ENCODE measurements at regions not wholly inside any gene's neighbourhood (a gene's known extent, or its start where the extent isn't known, plus 50 kb on each side); places are given as distances from the start of the nearest gene placed in this dataset.
"Not testable (repeated sequence)": the region's sequence is repeated elsewhere in the genome, so short reads cannot be mapped to it uniquely, and the experiment has no call there.

DNA sequence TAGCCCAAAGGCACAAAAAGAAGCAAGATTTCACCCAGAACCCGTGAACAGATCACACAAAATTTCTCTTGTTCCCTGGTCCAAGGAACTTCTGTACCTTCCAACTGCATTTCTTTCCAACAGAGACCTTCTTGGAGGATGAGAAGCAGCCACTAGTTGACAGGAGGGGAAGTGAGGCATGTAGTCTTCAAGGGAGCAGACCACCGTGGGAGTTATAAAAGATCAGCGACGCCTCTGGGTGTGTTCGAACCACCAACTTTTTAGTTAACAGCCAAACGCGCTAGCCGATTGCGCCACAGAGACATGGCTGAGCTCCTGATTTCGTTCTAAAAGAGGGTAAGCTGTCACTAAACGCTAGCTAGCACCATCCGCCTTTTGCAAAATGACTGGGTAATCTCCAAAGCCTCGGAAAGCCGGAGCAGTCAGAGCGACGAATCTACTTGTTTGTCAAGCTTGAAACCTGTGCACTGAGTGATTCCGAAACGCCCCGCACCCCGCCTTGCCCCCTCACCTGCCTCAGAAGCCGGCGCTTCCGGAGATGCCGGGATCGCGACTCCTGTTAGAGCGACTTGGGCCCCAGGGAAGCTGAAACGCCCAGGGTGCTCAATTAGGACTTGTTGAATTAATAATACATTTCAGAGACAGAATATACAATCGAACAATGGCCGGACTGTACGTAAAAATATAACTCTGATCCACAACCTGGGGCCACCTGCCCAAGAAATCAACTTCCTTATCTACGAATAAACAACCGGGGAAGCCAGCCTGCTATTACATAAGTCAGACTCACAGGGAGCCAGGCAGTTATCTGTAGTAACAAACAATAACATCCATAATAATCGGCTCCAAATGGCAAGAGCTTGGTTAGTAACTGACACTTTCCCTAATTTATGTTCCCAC lies 140.1 kb downstream of the FAM72C start:
- H3K27me3 ChIP-seq (ENCODE audit: control insufficient read depth in 2 of 2, insufficient read depth in 1 of 2, low read length in 1 of 2); DNase-seq (ENCODE audit: low read depth in 6 of 9, low spot score in 9 of 9); H3K4me1 ChIP-seq (ENCODE audit: control insufficient read depth in 2 of 2, insufficient read depth in 2 of 2, low read length in 2 of 2); H3K27ac ChIP-seq (ENCODE audit: low read depth in 1 of 2, low read length in 1 of 2); H3K36me3 ChIP-seq (ENCODE audit: control insufficient read depth in 2 of 2, insufficient read depth in 2 of 2, low read length in 1 of 2); H3K4me3 ChIP-seq (ENCODE audit: low read length in 2 of 2); H3K9me3 ChIP-seq (ENCODE audit: control insufficient read depth in 2 of 2, insufficient read depth in 1 of 2, low read length in 1 of 2): not testable (repeated sequence)
- WGBS, result 25% methylated on average over 34 of the region's 34 CpGs

GRCh38 chr1:143826162-143826561 lies 145.6 kb downstream of the FAM72C start:
- not testable (repeated sequence) for H3K27me3 ChIP-seq (ENCODE audit: control insufficient read depth in 2 of 2, insufficient read depth in 1 of 2, low read length in 1 of 2); H3K36me3 ChIP-seq (ENCODE audit: control insufficient read depth in 2 of 2, insufficient read depth in 2 of 2, low read length in 1 of 2); H3K4me1 ChIP-seq (ENCODE audit: control insufficient read depth in 2 of 2, insufficient read depth in 2 of 2, low read length in 2 of 2); H3K9me3 ChIP-seq (ENCODE audit: control insufficient read depth in 2 of 2, insufficient read depth in 1 of 2, low read length in 1 of 2); H3K27ac ChIP-seq (ENCODE audit: low read depth in 1 of 2, low read length in 1 of 2); H3K4me3 ChIP-seq (ENCODE audit: low read length in 2 of 2); DNase-seq (ENCODE audit: low read depth in 6 of 9, low spot score in 9 of 9)
- no CpG with 5 or more reads among the region's 1 CpG for whole genome bisulfite sequencing

GRCh38 chr1:143824266-143824665 lies 147.5 kb downstream of the FAM72C start:
- DNase-seq (ENCODE audit: low read depth in 6 of 9, low spot score in 9 of 9); H3K9me3 ChIP-seq (ENCODE audit: control insufficient read depth in 2 of 2, insufficient read depth in 1 of 2, low read length in 1 of 2); H3K36me3 ChIP-seq (ENCODE audit: control insufficient read depth in 2 of 2, insufficient read depth in 2 of 2, low read length in 1 of 2); H3K27ac ChIP-seq (ENCODE audit: low read depth in 1 of 2, low read length in 1 of 2); H3K4me1 ChIP-seq (ENCODE audit: control insufficient read depth in 2 of 2, insufficient read depth in 2 of 2, low read length in 2 of 2); H3K4me3 ChIP-seq (ENCODE audit: low read length in 2 of 2); H3K27me3 ChIP-seq (ENCODE audit: control insufficient read depth in 2 of 2, insufficient read depth in 1 of 2, low read length in 1 of 2): not testable (repeated sequence)
- WGBS, result 96% methylated on average over 2 of the region's 3 CpGs

- WGBS, result no CpG with 5 or more reads among the region's 4 CpGs
- not testable (repeated sequence) for H3K27ac ChIP-seq (ENCODE audit: low read depth in 1 of 2, low read length in 1 of 2); DNase-seq (ENCODE audit: low read depth in 6 of 9, low spot score in 9 of 9); H3K36me3 ChIP-seq (ENCODE audit: control insufficient read depth in 2 of 2, insufficient read depth in 2 of 2, low read length in 1 of 2); H3K4me1 ChIP-seq (ENCODE audit: control insufficient read depth in 2 of 2, insufficient read depth in 2 of 2, low read length in 2 of 2); H3K27me3 ChIP-seq (ENCODE audit: control insufficient read depth in 2 of 2, insufficient read depth in 1 of 2, low read length in 1 of 2); H3K9me3 ChIP-seq (ENCODE audit: control insufficient read depth in 2 of 2, insufficient read depth in 1 of 2, low read length in 1 of 2); H3K4me3 ChIP-seq (ENCODE audit: low read length in 2 of 2)
Measured at GRCh38 chr1:143820058-143820457, 151.7 kb downstream of the FAM72C start.

DNA sequence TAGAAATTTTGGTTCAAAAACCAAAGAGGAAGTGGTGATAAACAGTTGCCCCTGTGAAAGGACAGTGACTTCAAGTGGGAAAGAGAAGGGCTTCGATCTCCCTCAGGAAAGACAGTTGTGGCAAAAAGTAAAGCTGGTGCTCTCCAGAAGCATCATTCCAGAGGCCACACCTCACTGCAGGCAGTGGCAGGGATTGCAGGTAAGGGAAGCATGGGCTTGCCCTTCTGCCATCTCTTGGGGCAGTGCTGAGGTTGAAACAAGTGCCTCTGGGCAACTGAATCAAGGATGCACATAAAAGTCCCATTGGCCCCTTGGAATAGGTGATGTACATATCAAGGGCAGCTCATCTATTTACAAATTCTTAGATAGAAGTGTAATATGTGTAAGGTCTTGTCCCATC lies 155.4 kb downstream of the FAM72C start:
- H3K4me3 ChIP-seq (ENCODE audit: low read length in 2 of 2); H3K27ac ChIP-seq (ENCODE audit: low read depth in 1 of 2, low read length in 1 of 2); H3K36me3 ChIP-seq (ENCODE audit: control insufficient read depth in 2 of 2, insufficient read depth in 2 of 2, low read length in 1 of 2); H3K9me3 ChIP-seq (ENCODE audit: control insufficient read depth in 2 of 2, insufficient read depth in 1 of 2, low read length in 1 of 2); H3K27me3 ChIP-seq (ENCODE audit: control insufficient read depth in 2 of 2, insufficient read depth in 1 of 2, low read length in 1 of 2); DNase-seq (ENCODE audit: low read depth in 6 of 9, low spot score in 9 of 9); H3K4me1 ChIP-seq (ENCODE audit: control insufficient read depth in 2 of 2, insufficient read depth in 2 of 2, low read length in 2 of 2): not testable (repeated sequence)
- no CpG with 5 or more reads among the region's 1 CpG for WGBS

- not testable (repeated sequence) for H3K9me3 ChIP-seq (ENCODE audit: control insufficient read depth in 2 of 2, insufficient read depth in 1 of 2, low read length in 1 of 2); H3K27me3 ChIP-seq (ENCODE audit: control insufficient read depth in 2 of 2, insufficient read depth in 1 of 2, low read length in 1 of 2); H3K4me3 ChIP-seq (ENCODE audit: low read length in 2 of 2); H3K27ac ChIP-seq (ENCODE audit: low read depth in 1 of 2, low read length in 1 of 2); DNase-seq (ENCODE audit: low read depth in 6 of 9, low spot score in 9 of 9); H3K4me1 ChIP-seq (ENCODE audit: control insufficient read depth in 2 of 2, insufficient read depth in 2 of 2, low read length in 2 of 2); H3K36me3 ChIP-seq (ENCODE audit: control insufficient read depth in 2 of 2, insufficient read depth in 2 of 2, low read length in 1 of 2)
- WGBS, result no CpG with 5 or more reads among the region's 4 CpGs
Measured at GRCh38 chr1:143805374-143805773, 166.4 kb downstream of the FAM72C start.

- not testable (repeated sequence) for H3K27me3 ChIP-seq (ENCODE audit: control insufficient read depth in 2 of 2, insufficient read depth in 1 of 2, low read length in 1 of 2); H3K4me3 ChIP-seq (ENCODE audit: low read length in 2 of 2); H3K9me3 ChIP-seq (ENCODE audit: control insufficient read depth in 2 of 2, insufficient read depth in 1 of 2, low read length in 1 of 2); H3K4me1 ChIP-seq (ENCODE audit: control insufficient read depth in 2 of 2, insufficient read depth in 2 of 2, low read length in 2 of 2); H3K36me3 ChIP-seq (ENCODE audit: control insufficient read depth in 2 of 2, insufficient read depth in 2 of 2, low read length in 1 of 2); DNase-seq (ENCODE audit: low read depth in 6 of 9, low spot score in 9 of 9); H3K27ac ChIP-seq (ENCODE audit: low read depth in 1 of 2, low read length in 1 of 2)
- 3% methylated on average over 13 of the region's 16 CpGs for WGBS
Measured at GRCh38 chr1:143804707-143805356, 167.0 kb downstream of the FAM72C start.

- not testable (repeated sequence) for H3K27ac ChIP-seq (ENCODE audit: low read depth in 1 of 2, low read length in 1 of 2); H3K27me3 ChIP-seq (ENCODE audit: control insufficient read depth in 2 of 2, insufficient read depth in 1 of 2, low read length in 1 of 2); H3K4me3 ChIP-seq (ENCODE audit: low read length in 2 of 2); H3K4me1 ChIP-seq (ENCODE audit: control insufficient read depth in 2 of 2, insufficient read depth in 2 of 2, low read length in 2 of 2); H3K9me3 ChIP-seq (ENCODE audit: control insufficient read depth in 2 of 2, insufficient read depth in 1 of 2, low read length in 1 of 2); H3K36me3 ChIP-seq (ENCODE audit: control insufficient read depth in 2 of 2, insufficient read depth in 2 of 2, low read length in 1 of 2)
- DNase-seq (ENCODE audit: low read depth in 6 of 9, low spot score in 9 of 9), result peak in 2 of 9 donors; percentile 1 to 10
- under 1% methylated on average over 26 of the region's 26 CpGs for WGBS
Measured at GRCh38 chr1:143803927-143804411, 167.8 kb downstream of the FAM72C start.

DNA sequence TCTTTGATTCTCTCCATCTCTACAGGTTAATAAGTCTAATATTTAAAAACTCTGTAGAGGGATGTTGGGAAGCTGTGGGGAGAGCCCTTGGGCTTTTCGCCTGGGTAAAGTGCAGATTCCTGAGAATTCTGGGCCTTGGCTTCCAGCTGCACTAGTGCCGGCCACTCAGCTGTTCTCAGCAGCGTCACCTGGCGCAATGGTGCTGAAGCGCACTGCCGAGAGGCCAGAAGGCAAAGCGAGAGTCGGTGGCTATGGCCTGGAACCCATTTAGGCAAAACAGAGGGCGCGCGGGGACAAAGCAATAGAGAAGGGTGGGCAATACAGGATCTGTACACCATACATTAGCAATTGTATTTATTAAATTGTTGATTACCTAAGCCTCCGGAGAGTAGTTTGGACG lies 168.7 kb downstream of the FAM72C start:
- not testable (repeated sequence) for H3K36me3 ChIP-seq (ENCODE audit: control insufficient read depth in 2 of 2, insufficient read depth in 2 of 2, low read length in 1 of 2); H3K27ac ChIP-seq (ENCODE audit: low read depth in 1 of 2, low read length in 1 of 2); H3K4me3 ChIP-seq (ENCODE audit: low read length in 2 of 2); H3K27me3 ChIP-seq (ENCODE audit: control insufficient read depth in 2 of 2, insufficient read depth in 1 of 2, low read length in 1 of 2); H3K4me1 ChIP-seq (ENCODE audit: control insufficient read depth in 2 of 2, insufficient read depth in 2 of 2, low read length in 2 of 2); DNase-seq (ENCODE audit: low read depth in 6 of 9, low spot score in 9 of 9); H3K9me3 ChIP-seq (ENCODE audit: control insufficient read depth in 2 of 2, insufficient read depth in 1 of 2, low read length in 1 of 2)
- no CpG with 5 or more reads among the region's 13 CpGs for WGBS

Measured in thymus (tissue), 11 donors.